Hematopoietic multipotent progenitor cell treated with erythropoietin and hydrocortisone succinate and interleukin-3 and kit ligand, for 8 days (in vitro differentiated cells): ENCODE measurements at regions not wholly inside any gene's neighbourhood (a gene's known extent, or its start where the extent isn't known, plus 50 kb on each side); places are given as distances from the start of the nearest gene placed in this dataset.
"Not testable (repeated sequence)": the region's sequence is repeated elsewhere in the genome, so short reads cannot be mapped to it uniquely, and the experiment has no call there.

Source experiments
- DNase-seq: peaks from one replicate; pipeline ENCODE4 v3.0.0-alpha.2; 2015

GRCh38 chr7:126166645-126167044 lies 1086.1 kb downstream of the GRM8 start:
- no peak for DNase-seq

GRCh38 chr7:126163647-126164046 lies 1089.1 kb downstream of the GRM8 start:
- DNase-seq: no peak

- DNase-seq: no peak
Measured at GRCh38 chr7:126157391-126157790, 1095.3 kb downstream of the GRM8 start.

- DNase-seq: no peak
Measured at GRCh38 chr7:126150278-126150958, 1102.3 kb downstream of the GRM8 start.

- DNase-seq: no peak
Measured at GRCh38 chr7:126140858-126141466, 1111.8 kb downstream of the GRM8 start.

- DNase-seq: no peak
Measured at GRCh38 chr7:126119981-126120380, 1132.8 kb downstream of the GRM8 start.

GRCh38 chr7:126103582-126103981 lies 1149.2 kb downstream of the GRM8 start:
- no peak for DNase-seq

GRCh38 chr7:126083014-126083413 lies 1153.4 kb upstream of the POT1 start:
- DNase-seq: no peak

GRCh38 chr7:126079581-126079980 lies 1150.0 kb upstream of the POT1 start:
- no peak for DNase-seq

GRCh38 chr7:126079151-126079550 lies 1149.5 kb upstream of the POT1 start:
- no peak for DNase-seq

GRCh38 chr7:126065766-126066165 lies 1136.1 kb upstream of the POT1 start:
- DNase-seq: no peak

GRCh38 chr7:126057979-126058378 lies 1128.4 kb upstream of the POT1 start:
- DNase-seq: no peak

- DNase-seq: not testable (repeated sequence)
Measured at GRCh38 chr7:126056613-126057012, 1127.0 kb upstream of the POT1 start.

GRCh38 chr7:126052229-126052628 lies 1122.6 kb upstream of the POT1 start:
- DNase-seq: no peak

- DNase-seq: no peak
Measured at GRCh38 chr7:126044662-126045061, 1115.0 kb upstream of the POT1 start.

GRCh38 chr7:126041472-126041871 lies 1111.8 kb upstream of the POT1 start:
- DNase-seq: no peak

GRCh38 chr7:126040114-126041045 lies 1110.8 kb upstream of the POT1 start:
- DNase-seq: no peak

GRCh38 chr7:126026421-126027088 lies 1096.9 kb upstream of the POT1 start:
- no peak for DNase-seq

GRCh38 chr7:126022452-126022851 lies 1092.8 kb upstream of the POT1 start:
- no peak for DNase-seq

GRCh38 chr7:126016722-126017121 lies 1087.1 kb upstream of the POT1 start:
- DNase-seq: no peak

- no peak for DNase-seq
Measured at GRCh38 chr7:126005064-126005463, 1075.4 kb upstream of the POT1 start.

- no peak for DNase-seq
Measured at GRCh38 chr7:126001349-126001748, 1071.7 kb upstream of the POT1 start.

- no peak for DNase-seq
Measured at GRCh38 chr7:125984795-125985194, 1055.2 kb upstream of the POT1 start.
